SU-DHL-6 (cell line): ENCODE measurements at regions not wholly inside any gene's neighbourhood (a gene's known extent, or its start where the extent isn't known, plus 50 kb on each side); places are given as distances from the start of the nearest gene placed in this dataset.

Experiments used
- H2AFZ ChIP-seq: fragments of 200-600 bp; sonication (generic); 2 replicates; pipeline ENCODE4 v1.6.1; 2014; ENCODE audit warnings: low read depth, mild to moderate bottlenecking, moderate library complexity, mixed read lengths, antibody characterized with exemption, low read length; ENCODE audit not compliant: severe bottlenecking
- H3F3A ChIP-seq: fragments of 200-600 bp; shearing (Covaris generic); 2 replicates; pipeline ENCODE4 v1.6.0; 2016; ENCODE audit warnings: antibody characterized with exemption, mild to moderate bottlenecking; ENCODE audit not compliant: insufficient read depth
- H3K27ac ChIP-seq: fragments of 200-600 bp; sonication (generic); 2 replicates; pipeline ENCODE4 v1.5.1; 2016; ENCODE audit warnings: low read depth, mild to moderate bottlenecking, low read length, moderate library complexity, mixed read lengths
- H3K27me3 ChIP-seq: fragments of 200-600 bp; sonication (generic), shearing (Covaris generic); 2 replicates; pipeline ENCODE4 v1.6.0; 2014; ENCODE audit warnings: mild to moderate bottlenecking, low read length
- H3K36me3 ChIP-seq: fragments of 200-600 bp; sonication (generic); 2 replicates; pipeline ENCODE4 v1.6.1; 2014; ENCODE audit warnings: mild to moderate bottlenecking, low read length, mixed read lengths
- H3K4me2 ChIP-seq: fragments of 300-600, 200-600 bp; shearing (Covaris generic), sonication (generic); 2 replicates; pipeline ENCODE4 v1.6.0; 2014; ENCODE audit warnings: low read length, low read depth, mild to moderate bottlenecking; ENCODE audit not compliant: poor library complexity, severe bottlenecking
- H3K4me3 ChIP-seq: fragments of 200-600 bp; sonication (generic); 2 replicates; pipeline ENCODE4 v1.5.1; 2014; ENCODE audit warnings: antibody characterized with exemption, low read length, mild to moderate bottlenecking, mixed read lengths; ENCODE audit not compliant: insufficient read depth, poor library complexity, severe bottlenecking
- H3K79me2 ChIP-seq: fragments of 200-600 bp; sonication (generic); 2 replicates; pipeline ENCODE4 v1.6.1; 2014; ENCODE audit warnings: mild to moderate bottlenecking, low read length, moderate library complexity; ENCODE audit not compliant: insufficient read depth
- H3K9ac ChIP-seq: fragments of 200-600 bp; sonication (generic); 2 replicates; pipeline ENCODE4 v1.7.0; 2014; ENCODE audit warnings: mild to moderate bottlenecking, low read length
- H3K9me2 ChIP-seq: fragments of 200-600 bp; sonication (generic); replicated peaks from 2 replicates; pipeline ENCODE4 v1.6.1; 2014; ENCODE audit warnings: low read length; ENCODE audit not compliant: insufficient read depth
- H3K9me3 ChIP-seq: fragments of 200-600 bp; sonication (generic); 2 replicates; pipeline ENCODE4 v1.6.1; 2014; ENCODE audit warnings: low read length, mixed read lengths; ENCODE audit not compliant: insufficient read depth
- H4K20me1 ChIP-seq: fragments of 200-600 bp; sonication (generic); 2 replicates; pipeline ENCODE4 v1.6.1; 2014; ENCODE audit warnings: low read depth, mild to moderate bottlenecking, antibody characterized with exemption, low read length, moderate library complexity, mixed read lengths
- EZH2phosphoT487 ChIP-seq: fragments of 200-600 bp; sonication (generic), shearing (Covaris generic); conservative IDR thresholded peaks from 2 replicates; pipeline ENCODE4 v1.6.1; 2018; ENCODE audit warnings: mild to moderate bottlenecking, antibody characterized with exemption, low read length, moderate library complexity, mixed read lengths
- TF ChIP-seq, protein P1 (sequence below): fragments of 200-600 bp; sonication (generic); IDR thresholded peaks from one replicate; pipeline ENCODE4 v1.5.1; 2017; ENCODE audit warnings: antibody characterized with exemption, mild to moderate bottlenecking, low read length, moderate library complexity; ENCODE audit not compliant: insufficient read depth, poor library complexity, severe bottlenecking

DNA sequence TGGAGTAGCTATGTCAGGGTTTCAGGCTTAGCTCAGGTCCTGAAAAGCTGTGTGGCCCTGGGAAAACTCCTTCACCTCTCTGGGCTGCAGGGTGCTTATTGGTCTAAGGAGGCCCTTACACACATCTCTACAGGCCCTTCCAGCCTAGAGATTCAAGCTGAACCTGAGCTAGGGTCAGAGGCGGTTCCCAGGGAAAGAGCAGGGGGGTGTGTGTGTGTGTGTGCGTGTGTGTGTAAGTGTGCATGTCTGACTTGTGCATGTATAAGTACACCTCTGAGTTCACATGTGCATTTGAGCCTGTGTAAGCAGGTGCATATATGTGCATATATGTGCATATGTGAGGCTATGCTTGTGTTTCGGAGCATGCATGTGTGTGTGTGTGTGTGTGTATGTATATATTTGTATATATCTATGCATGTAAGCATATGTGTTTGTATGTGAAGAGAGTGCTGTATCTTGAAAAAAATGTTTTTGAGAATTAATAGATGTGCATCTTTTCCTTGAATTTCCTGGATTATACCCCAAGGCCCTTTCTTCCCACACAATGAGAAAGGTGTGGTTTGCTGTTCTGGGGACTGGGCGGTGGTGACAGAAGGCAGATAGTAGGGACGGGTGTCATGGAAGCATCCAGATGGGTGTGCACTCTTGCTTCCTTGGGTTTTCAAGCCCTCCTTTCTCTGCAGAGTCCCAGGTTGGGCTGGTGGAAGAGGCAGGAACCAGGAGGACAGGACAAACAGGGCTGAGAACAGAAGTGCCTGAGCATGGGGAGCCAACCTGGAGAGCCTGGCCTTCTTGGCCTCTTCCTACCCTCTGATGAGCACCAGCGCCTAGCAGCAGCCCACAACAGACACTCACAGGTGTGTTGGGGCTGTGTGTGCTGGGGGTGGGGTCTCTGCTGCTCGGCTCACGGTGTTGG lies 150.3 kb upstream of the TSHZ3 start:
- no peak overlapping the region for H3K4me2 ChIP-seq

DNA sequence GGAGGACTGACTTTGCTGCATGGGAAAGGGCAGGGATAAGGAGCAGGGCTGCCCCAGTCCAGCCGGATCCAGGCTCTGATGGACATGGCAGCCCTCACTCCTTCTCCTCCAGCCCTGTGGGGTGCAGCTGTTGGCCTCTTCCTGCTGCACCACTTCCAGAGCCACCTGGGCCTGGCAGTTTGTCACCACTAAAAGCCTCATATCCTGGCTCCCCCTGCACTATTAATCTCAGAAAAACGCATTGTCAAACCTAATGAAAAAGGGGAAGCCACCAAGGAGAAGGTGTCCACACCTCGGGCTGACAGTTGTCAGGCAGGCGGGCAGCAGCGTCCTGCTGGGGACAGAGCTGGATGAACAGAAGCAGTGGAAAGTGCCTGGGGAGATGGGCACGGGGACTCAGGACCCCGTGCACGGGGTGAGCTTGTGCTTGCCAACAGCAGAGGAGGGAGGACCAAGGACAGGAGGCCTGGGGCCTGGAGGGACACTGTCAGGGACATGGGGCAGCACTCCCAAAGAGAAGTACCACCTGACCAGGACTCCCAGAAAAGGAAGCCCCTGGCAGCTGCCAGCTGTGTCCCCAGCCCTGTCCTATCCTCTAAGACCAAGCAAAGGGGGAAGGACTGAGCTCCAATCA lies 151.1 kb upstream of the TSHZ3 start:
- no peak overlapping the region for H3K4me2 ChIP-seq
- no peaks in the 10 kb centered on the region for H3K36me3 ChIP-seq
- no peaks in the 10 kb centered on the region for H3K27me3 ChIP-seq
- no peaks in the 10 kb centered on the region for H3K9me3 ChIP-seq
- TF ChIP-seq EZH2phosphoT487, result no peak
- TF ChIP-seq, protein P1, sequence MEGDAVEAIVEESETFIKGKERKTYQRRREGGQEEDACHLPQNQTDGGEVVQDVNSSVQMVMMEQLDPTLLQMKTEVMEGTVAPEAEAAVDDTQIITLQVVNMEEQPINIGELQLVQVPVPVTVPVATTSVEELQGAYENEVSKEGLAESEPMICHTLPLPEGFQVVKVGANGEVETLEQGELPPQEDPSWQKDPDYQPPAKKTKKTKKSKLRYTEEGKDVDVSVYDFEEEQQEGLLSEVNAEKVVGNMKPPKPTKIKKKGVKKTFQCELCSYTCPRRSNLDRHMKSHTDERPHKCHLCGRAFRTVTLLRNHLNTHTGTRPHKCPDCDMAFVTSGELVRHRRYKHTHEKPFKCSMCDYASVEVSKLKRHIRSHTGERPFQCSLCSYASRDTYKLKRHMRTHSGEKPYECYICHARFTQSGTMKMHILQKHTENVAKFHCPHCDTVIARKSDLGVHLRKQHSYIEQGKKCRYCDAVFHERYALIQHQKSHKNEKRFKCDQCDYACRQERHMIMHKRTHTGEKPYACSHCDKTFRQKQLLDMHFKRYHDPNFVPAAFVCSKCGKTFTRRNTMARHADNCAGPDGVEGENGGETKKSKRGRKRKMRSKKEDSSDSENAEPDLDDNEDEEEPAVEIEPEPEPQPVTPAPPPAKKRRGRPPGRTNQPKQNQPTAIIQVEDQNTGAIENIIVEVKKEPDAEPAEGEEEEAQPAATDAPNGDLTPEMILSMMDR, result no peak
- no peak overlapping the region for H3K4me3 ChIP-seq
- no peaks in the 10 kb centered on the region for H3F3A ChIP-seq
- no peaks in the 10 kb centered on the region for H3K79me2 ChIP-seq
- H3K27ac ChIP-seq, result no peak overlapping the region
- no peaks in the 10 kb centered on the region for H4K20me1 ChIP-seq
- no peak overlapping the region for H3K9ac ChIP-seq
- no peak overlapping the region for H2AFZ ChIP-seq
- H3K9me2 ChIP-seq, result no peaks in the 10 kb centered on the region

More for the DNA sequence above, 150.3 kb upstream of the TSHZ3 start:
- no peak for TF ChIP-seq EZH2phosphoT487
- TF ChIP-seq, protein P1, result no peak
- no peaks in the 10 kb centered on the region for H3K9me2 ChIP-seq
- H3K4me3 ChIP-seq, result no peak overlapping the region
- H4K20me1 ChIP-seq, result no peaks in the 10 kb centered on the region
- H3K9ac ChIP-seq, result no peak overlapping the region
- no peak overlapping the region for H2AFZ ChIP-seq
- no peaks in the 10 kb centered on the region for H3K9me3 ChIP-seq
- no peak overlapping the region for H3K27ac ChIP-seq
- H3K36me3 ChIP-seq, result no peaks in the 10 kb centered on the region
- no peaks in the 10 kb centered on the region for H3K79me2 ChIP-seq
- H3K27me3 ChIP-seq, result no peaks in the 10 kb centered on the region
- no peaks in the 10 kb centered on the region for H3F3A ChIP-seq

DNA sequence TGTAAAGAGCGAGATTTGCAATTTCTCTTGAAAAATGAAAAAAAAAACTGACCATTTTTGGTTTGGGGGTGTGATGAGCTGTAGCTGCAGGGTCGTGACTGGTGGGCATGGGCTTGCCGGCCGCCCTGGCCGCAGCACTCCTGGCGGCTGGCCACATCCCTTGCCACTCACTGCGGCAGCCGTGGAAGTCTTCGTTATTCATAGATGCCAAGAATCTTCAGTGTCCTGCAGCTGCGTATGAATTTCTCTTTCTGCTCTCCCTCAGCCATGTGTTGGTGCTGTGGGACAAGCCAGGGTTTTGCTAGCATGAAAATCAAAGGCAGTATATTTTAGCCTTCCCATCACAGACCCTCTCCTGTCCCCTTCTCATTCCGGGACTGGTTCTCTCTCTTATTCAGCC lies 151.7 kb upstream of the TSHZ3 start:
- H3K9ac ChIP-seq, result no peak overlapping the region
- no peak overlapping the region for H3K27ac ChIP-seq
- TF ChIP-seq EZH2phosphoT487, result no peak
- TF ChIP-seq, protein P1, result no peak
- H3F3A ChIP-seq, result no peaks in the 10 kb centered on the region
- H4K20me1 ChIP-seq, result no peaks in the 10 kb centered on the region
- no peaks in the 10 kb centered on the region for H3K36me3 ChIP-seq
- H3K9me2 ChIP-seq, result no peaks in the 10 kb centered on the region
- no peak overlapping the region for H3K4me3 ChIP-seq
- H3K9me3 ChIP-seq, result no peaks in the 10 kb centered on the region
- no peaks in the 10 kb centered on the region for H3K79me2 ChIP-seq
- H3K4me2 ChIP-seq, result no peak overlapping the region
- no peaks in the 10 kb centered on the region for H3K27me3 ChIP-seq
- H2AFZ ChIP-seq, result no peak overlapping the region
